ENCODE measurements at regions not wholly inside any gene's neighbourhood (a gene's known extent, or its start where the extent isn't known, plus 50 kb on each side); places are given as distances from the start of the nearest gene placed in this dataset.
A peak's percentile ranks its signal among the peaks of the same experiment; 100 is the strongest.
"Not testable (repeated sequence)": the region's sequence is repeated elsewhere in the genome, so short reads cannot be mapped to it uniquely, and the experiment has no call there.

DNA sequence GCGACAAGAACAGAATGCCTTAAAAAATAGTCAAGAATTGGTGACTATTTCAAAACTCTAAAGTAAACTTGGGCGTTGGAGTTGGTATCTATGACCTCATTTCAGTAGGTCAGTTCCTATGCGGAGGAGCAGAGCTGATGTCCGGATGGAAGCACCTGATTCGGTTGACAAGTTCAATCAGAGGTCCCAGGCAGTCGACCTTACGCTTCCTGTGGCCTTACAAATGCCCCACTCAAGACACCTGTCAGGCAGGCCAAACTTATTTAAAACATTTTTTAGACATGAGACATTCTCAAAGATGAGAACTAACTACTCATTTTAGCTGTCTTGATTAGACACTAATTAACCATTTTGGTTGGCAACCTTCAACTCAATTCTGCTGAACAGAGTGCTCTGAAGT, 137.7 kb upstream of the ADAMTS3 start:
- DNase-seq (ENCODE audit: low read depth), result no peak
- no peak overlapping the region for H3K4me3 ChIP-seq (ENCODE audit: low read depth, low read length)

DNA sequence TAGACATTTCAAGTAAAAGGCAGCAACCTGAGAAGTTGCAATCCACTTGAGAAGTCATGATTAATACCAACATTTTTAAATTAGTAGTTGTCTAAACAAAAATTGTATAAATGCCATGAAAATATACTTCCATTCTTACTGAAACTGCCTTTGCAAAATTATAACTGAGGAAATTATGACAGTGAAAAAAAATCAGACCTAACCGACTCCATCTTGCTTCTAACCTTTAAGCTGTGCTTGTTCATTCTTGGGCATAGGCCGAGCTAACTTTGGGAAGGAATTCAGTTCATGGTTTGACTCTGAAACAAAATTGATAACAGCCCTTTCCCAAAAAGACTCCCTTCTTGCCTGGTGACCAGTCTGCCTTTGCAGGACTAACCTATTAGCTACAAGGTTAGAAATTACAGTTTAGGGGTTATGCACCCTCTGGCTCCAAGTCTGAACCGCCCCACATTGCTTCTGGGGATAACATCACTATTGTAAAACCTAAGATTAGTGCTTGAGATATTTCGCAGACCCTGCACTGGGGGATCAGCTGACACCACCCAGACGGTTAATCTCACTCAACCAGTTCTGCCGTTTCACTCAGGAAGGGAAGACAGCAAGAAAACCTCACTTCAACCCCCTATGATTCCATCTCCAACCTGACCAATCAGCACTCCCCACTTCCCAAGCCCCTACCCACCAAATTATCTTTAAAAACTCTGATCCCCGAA, 136.1 kb upstream of the ADAMTS3 start:
- DNase-seq (ENCODE audit: low read depth); H3K4me3 ChIP-seq (ENCODE audit: low read depth, low read length): not testable (repeated sequence)

DNA sequence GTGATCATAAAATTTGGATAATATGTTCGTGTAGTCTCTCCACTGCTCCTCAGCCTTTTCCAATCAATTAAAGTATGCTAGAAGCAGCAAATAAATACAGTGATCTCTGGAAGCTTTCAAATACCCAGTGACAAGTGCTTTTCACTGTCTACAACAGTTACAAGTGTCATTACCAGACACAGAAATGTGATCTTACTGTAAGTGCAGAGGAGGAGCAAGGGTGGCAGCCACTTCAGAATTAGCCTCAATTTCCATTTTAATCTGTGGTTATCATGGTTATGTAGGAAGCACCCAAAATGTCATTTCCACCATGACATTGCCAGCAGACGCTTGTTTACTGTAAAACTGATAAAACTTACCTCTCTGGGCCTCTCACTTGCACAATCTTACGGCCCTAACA, 133.9 kb upstream of the ADAMTS3 start:
- H3K4me3 ChIP-seq (ENCODE audit: low read depth, low read length), result no peak overlapping the region
- DNase-seq (ENCODE audit: low read depth), result no peak

DNA sequence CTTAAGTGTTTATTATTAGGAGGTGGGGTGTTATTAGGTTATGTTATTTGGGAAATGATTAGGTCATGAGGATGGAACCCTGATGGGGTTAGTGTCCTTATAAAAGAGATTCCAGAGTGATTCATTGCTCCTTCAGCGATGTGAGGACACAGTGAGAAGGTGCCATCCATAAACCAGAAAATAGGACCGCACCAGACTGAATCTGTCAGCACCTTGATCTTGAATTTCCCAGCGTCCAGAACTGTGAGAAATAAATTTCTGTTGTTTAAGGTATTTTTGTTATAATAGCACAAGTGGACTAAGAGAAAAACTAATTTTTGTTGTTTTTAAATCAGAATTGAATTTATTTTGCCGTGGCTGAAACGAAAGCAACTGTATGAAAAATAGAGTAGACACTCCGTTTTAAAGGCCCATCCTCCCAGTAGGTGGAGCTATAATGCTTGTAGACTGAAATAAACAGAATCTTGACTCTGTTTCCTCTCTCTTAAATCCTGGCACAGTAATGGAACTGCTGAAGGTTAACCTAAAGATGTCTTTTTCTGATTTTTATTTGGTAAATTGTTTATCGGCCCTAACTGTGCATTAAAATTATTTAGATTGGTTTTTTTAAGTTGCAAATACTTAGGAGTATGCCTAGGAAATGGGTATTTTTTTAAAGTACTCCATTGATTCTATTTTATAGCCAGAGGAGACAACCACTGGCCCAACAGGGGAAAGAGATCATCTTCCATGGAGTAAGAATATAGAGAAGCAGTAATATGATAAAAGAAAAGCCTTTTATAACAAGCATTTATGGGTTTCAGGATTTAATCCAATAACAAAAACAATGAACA, 133.2 kb upstream of the ADAMTS3 start:
- DNase-seq (ENCODE audit: low read depth), result peak; percentile 21
- peak overlapping the region; percentile 44 for H3K4me3 ChIP-seq (ENCODE audit: low read depth, low read length)

DNA sequence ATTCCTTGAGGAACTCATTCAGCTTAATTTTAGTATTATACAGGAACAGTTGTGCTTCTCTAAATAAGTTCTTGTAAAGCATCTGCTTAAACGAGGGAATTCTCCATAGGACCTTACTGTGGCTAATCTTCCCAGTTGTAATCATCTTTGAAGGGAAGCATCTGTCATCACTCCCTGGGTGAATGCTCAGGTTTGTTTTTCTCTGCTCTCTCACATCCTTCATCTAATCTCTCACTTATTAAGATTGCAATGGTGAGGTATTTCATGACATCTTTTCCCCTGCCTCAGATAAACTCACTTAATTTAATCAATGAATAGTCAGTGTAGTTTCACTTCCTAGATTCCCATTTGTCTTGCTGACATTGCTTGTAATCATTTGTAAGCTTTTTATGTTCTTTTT, 121.8 kb upstream of the ADAMTS3 start:
- DNase-seq (ENCODE audit: low read depth), result no peak
- no peak overlapping the region for H3K4me3 ChIP-seq (ENCODE audit: low read depth, low read length)

DNA sequence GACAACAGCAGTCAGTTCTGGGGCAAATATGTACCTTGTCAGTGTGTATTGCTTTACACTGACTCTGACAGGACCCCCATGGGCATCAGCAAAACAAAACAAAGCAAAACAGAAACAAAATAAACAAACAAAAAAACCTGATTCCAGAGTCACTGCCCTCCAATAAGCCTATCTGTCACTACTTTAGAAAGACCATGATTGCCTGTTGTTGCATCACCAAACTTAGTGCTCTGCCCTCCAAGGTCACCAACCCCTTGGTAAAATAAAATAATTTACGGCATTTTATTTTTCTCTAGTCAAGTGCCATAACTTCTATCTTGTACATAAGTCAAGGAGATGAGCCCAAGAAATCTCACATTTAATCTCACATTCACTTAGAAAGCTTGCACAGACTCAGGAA, 120.9 kb upstream of the ADAMTS3 start:
- no peak for DNase-seq (ENCODE audit: low read depth)
- H3K4me3 ChIP-seq (ENCODE audit: low read depth, low read length), result no peak overlapping the region

DNA sequence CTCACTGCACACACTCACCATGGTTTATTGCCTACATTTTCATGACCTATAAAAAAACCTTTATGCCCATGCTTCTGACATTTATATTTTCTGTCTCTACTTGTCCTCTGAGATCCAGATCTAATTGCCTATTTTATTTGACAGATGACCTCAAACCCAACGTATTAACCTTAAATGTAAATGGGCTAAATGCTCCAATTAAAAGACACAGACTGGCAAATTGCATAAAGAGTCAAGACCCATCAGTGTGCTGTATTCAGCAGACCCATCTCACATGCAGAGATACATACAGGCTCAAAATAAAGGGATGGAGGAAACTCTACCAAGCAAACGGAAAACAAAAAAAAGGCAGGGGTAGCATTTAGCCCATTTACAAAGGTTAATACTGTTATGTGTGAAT, 117.4 kb upstream of the ADAMTS3 start:
- H3K4me3 ChIP-seq (ENCODE audit: low read depth, low read length); DNase-seq (ENCODE audit: low read depth): not testable (repeated sequence)

DNA sequence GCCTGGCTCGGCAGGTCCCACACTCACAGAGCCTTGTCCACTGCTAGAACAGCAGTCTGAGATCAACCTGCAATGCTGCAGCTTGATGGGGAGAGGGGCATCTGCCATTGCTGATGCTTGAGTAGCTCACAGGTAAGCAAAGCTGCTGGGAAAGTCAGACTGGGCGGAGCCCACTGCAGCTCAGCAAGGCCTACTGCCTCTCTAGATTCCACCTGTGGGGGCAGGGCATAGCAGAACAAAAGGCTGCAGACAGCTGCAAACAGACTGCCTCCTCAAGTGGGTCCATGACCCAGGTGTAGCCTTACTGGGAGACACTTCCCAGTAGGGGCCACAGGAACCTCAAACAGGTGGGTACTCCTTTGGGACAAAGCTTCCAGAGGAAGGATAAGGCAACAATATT, 110.6 kb upstream of the ADAMTS3 start:
- no peak for DNase-seq (ENCODE audit: low read depth)
- H3K4me3 ChIP-seq (ENCODE audit: low read depth, low read length), result no peak overlapping the region

DNA sequence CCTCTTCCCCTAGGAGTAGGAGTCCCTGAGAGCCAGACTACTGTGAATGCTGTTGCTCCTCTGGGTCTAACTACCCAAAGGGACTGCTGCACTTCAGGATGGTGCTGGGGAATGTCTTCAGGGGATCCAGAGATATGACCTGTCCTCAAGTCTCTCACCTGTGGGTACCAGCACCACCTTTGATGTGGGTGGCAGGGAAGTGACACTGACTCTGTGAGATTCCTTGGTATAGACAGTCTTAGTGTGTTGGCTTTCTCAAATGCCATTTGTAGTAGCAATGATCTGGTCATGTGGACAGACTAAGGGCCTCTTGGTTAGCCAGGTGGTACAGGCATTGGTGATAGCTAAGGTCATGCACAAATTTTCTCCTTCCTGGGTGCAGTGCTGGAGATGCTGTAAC, 108.9 kb upstream of the ADAMTS3 start:
- DNase-seq (ENCODE audit: low read depth), result no peak
- no peak overlapping the region for H3K4me3 ChIP-seq (ENCODE audit: low read depth, low read length)

DNA sequence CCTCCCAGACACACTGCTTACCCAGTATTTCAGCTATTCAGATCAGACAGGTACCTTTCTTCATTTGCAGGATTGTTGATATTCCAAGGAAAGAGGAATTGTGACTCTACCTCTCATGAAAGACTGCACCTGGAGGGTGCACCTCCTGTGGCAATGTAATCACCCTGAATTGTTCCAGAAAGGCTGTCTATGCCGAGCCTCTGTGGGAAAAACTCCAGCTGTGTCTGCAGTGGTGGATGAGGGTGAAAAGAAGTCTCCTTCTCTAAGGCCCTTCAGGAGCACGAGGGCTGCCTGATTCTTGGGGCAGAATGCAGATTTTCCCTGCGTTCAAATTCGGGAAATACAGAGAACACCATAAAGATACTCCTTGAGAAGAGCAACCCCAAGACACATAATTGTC, 108.2 kb upstream of the ADAMTS3 start:
- H3K4me3 ChIP-seq (ENCODE audit: low read depth, low read length), result no peak overlapping the region

DNA sequence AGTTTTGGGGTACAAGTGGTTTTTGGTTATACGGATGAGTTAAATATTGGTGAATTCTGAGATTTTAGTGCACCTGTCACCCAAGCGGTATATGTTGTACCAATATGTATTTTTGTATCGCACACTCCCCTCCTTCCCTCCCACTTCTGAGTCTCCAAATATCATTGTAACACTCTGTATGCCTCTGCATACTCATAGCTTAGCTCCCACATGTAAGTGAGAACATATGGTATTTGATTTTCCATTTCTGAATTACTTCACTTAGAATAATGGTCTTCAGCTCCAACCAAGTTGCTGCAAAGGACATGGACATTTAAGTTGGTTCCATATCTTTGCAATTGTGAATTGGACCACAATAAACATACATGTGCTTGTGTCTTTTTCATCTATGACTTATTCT, 103.0 kb upstream of the ADAMTS3 start:
- no peak overlapping the region for H3K4me3 ChIP-seq (ENCODE audit: low read depth, low read length)
- DNase-seq (ENCODE audit: low read depth), result no peak

More for the DNA sequence above, 108.2 kb upstream of the ADAMTS3 start:
- no peak for DNase-seq (ENCODE audit: low read depth)

DNA sequence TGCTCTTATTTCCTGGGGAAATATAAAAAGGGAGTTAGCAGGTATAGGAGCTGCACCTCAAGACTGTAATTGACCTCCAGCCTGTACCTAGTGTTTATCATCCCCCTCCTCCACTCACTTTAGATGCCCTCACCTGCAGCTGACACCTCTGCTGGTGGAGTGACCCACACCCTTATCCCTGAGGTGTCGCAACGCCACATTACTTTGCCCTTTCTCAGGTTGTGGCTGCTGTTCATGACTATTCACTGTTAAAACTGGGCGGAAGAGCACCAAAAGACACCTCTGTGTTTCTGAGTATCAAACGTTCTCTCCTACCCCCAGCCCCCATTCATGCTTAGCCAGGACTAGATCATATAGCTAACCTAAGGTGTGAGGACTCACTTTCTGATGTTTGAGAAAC, 101.5 kb upstream of the ADAMTS3 start:
- no peak for DNase-seq (ENCODE audit: low read depth)
- H3K4me3 ChIP-seq (ENCODE audit: low read depth, low read length), result no peak overlapping the region

DNA sequence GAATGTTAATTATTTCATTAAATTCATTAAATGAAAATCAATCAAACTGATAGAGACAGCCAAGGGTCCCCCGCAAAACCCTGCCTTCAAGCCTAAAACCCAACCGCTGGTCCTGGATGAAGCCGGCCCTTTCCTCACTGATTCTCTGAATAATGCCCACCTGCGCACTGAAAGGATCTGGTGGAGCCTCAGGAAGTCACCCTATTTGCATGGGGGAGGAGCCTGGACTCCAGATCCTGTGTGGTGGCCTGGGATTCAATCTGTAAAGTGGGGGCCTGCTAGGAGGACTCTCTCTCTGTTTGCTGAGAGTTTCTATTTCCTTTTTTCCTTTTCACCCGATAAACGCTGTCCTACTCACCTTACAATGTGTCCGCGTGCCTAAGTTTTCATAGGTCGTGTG, 97.9 kb upstream of the ADAMTS3 start:
- no peak for DNase-seq (ENCODE audit: low read depth)
- H3K4me3 ChIP-seq (ENCODE audit: low read depth, low read length), result no peak overlapping the region

DNA sequence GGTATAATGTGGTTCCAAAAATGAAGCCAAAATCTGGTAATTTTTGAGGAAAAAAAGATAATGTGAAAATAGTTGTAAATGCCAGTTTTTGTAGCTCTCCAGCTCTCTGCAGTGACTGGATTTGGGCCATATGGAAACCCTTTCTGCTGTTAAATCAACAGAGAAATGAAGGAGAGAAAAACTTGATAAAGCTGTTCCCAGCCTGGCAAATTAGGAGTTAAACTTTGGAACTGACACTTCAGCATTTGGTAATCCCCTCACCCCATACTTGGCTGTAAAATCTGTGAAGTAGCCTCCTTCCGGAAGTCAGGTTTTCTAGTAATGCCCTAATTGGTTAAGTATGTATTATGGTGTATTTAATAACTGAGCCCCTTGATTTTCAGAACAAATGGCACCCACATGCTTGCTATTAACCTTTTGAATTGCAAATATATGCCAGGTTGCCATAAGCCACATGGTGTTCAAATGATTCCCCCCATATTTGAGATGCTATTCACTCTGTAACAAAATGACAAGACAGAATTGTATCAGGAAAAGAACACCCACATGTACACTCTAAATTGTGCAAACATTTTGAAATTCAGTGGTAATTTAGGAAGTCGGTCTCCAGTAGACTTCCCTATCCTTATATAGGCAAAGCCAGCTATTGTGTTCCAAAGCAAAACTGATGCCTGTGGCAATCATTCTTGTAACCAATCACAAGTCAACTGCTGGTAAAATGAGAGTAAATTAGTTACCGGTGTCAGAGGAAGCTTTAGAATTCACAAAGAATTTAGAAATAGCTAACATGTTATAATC, 96.3 kb upstream of the ADAMTS3 start:
- no peak overlapping the region for H3K4me3 ChIP-seq (ENCODE audit: low read depth, low read length)
- DNase-seq (ENCODE audit: low read depth), result no peak

DNA sequence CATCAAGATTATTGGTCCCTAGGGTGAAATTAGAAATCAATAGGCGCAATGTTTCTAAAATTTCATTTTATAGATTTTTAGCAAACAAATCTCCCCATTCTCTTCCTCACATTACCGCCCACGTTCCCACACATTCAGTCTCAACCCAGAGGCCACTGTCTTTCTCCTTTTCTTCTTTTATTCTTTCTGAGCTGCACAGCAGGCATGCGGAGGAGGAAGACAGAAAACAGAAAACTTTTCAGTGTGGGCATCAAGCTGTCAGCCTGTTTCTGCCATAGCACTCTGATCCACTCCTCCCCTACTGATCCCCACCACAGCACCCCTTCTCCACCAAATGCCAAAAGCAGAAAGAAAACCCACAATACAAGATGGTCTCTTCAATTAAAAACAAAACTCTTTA, 94.8 kb upstream of the ADAMTS3 start:
- DNase-seq (ENCODE audit: low read depth), result no peak
- H3K4me3 ChIP-seq (ENCODE audit: low read depth, low read length), result no peak overlapping the region

DNA sequence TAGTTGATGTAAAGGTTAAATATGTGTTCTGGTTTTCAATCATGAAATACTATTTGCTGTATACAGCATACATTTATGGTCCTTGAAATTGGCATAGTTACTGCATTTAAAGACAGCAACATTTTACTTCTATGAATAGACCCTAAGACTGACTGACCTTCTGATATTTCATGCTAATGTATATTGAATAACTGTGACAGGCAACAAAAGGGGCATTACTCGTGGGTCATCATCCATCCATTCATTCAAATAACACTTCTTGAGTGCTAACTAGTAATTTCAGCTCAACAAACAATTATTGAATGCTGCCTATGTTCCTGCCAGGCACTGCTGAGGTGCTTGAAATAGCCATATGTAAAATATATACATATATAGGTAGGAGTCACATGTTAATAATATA, 92.8 kb upstream of the ADAMTS3 start:
- no peak for DNase-seq (ENCODE audit: low read depth)
- no peak overlapping the region for H3K4me3 ChIP-seq (ENCODE audit: low read depth, low read length)

DNA sequence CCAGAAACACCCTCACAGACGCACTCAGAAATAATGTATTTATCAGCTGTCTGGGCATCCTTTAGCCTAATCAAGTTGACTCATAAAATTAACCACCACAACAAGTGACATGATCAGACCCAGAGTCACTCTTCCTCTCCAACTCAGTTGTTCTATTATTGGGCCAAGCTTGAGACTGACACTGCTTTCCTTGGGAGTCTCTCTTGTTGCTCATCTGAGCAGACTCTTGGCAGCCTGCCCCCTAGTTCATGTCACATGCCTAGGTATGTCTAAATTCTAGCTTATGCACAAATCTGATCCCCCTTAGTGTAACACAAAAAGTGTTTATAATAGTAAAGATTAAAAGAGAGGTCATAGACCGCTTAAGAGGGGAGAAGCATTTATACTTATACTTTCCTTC, 72.6 kb upstream of the ADAMTS3 start:
- H3K4me3 ChIP-seq (ENCODE audit: low read depth, low read length), result no peak overlapping the region
- no peak for DNase-seq (ENCODE audit: low read depth)

DNA sequence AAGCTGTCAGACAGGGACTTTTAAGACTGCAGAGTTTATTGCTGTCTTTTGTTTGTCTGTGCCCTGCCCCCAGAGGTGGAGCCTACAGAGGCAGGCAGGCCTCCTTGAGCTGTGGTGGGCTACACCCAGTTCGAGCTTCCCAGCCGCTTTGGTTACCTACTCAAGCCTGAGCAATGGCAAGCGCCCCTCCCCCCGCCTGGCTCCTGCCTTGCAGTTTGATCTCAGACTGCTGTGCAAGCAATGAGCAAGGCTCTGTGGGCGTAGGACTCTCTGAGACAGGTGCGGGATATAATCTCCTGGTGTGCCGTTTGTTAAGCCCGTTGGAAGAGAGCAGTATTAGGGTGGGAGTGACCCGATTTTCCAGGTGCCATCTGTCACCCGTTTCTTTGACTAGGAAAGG, 67.8 kb upstream of the ADAMTS3 start:
- not testable (repeated sequence) for H3K4me3 ChIP-seq (ENCODE audit: low read depth, low read length); DNase-seq (ENCODE audit: low read depth)

DNA sequence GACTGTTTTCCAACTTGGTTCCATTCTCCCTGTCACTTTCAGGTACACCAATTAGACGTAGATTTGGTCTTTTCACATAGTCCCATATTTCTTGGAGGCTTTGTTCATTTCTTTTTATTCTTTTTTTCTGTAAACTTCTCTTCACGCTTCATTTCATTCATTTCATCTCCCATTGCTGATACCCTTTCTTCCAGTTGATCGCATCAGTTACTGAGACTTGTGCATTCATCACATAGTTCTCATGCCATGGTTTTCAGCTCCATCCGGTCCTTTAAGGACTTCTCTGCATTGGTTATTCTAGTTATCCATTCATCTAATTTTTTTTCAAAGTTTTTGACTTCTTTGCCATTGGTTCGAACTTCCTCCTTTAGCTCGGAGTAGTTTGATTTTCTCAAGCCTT, 66.9 kb upstream of the ADAMTS3 start:
- DNase-seq (ENCODE audit: low read depth); H3K4me3 ChIP-seq (ENCODE audit: low read depth, low read length): not testable (repeated sequence)

DNA sequence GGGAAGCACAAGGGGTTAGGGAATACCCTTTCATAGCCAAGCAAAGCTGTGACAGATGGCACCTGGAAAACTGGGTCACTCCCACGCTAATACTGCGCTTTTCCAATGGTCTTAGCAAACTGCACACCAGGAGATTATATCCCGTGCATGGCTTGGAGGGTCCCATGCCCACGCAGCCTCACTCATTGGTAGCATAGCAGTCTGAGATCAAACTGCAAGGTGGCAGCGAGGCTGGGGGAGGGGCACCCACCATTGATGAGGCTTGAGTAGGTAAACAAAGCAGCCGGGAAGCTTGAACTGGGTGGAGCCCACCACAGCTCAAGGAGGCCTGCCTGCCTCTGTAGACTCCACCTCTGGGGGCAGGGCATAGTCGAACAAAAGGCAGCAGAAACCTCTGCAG, 63.2 kb upstream of the ADAMTS3 start:
- DNase-seq (ENCODE audit: low read depth); H3K4me3 ChIP-seq (ENCODE audit: low read depth, low read length): not testable (repeated sequence)
